Psoas muscle (tissue), 7 donors: ENCODE measurements at regions not wholly inside any gene's neighbourhood (a gene's known extent, or its start where the extent isn't known, plus 50 kb on each side); places are given as distances from the start of the nearest gene placed in this dataset.

ENCODE experiments used
- ATAC-seq, 4 donors: fragments of 200-7000 bp; cut with Tn5 transposase; one replicate each; pipeline ENCODE4 v1.9.1; 2020; ENCODE audit warnings: moderate library complexity in 3 of 4, mild to moderate bottlenecking in 2 of 4
- DNase-seq, 2 donors: peaks; one replicate each; pipeline ENCODE4 v3.0.0-alpha.2; 2020
- H3K27ac ChIP-seq: fragments of 200-600 bp; one replicate; pipeline ENCODE4 v1.8.0; 2022
- H3K27me3 ChIP-seq, 3 donors: fragments of 200-600 bp in 1 of 3; one replicate each; pipeline versions ENCODE4 v1.6.1 to v1.8.0; 2013 to 2022; ENCODE audit warnings: low read length in 2 of 3, mild to moderate bottlenecking in 2 of 3, moderate library complexity in 1 of 3; ENCODE audit not compliant: insufficient read depth in 3 of 3
- H3K36me3 ChIP-seq, 2 donors: fragments of 200-600 bp in 1 of 2; one replicate each; pipeline versions ENCODE4 v1.6.1 to v1.8.0; 2013 to 2022; ENCODE audit warnings: low read depth in 1 of 2, mild to moderate bottlenecking in 1 of 2, moderate library complexity in 1 of 2; ENCODE audit not compliant: insufficient read depth in 1 of 2
- H3K4me1 ChIP-seq: fragments of 200-600 bp; one replicate; pipeline ENCODE4 v1.8.0; 2022
- H3K4me3 ChIP-seq: fragments of 200-600 bp; one replicate; pipeline ENCODE4 v1.8.0; 2022; ENCODE audit warnings: mild to moderate bottlenecking
- H3K9me3 ChIP-seq: fragments of 200-600 bp; one replicate; pipeline ENCODE4 v1.8.0; 2022
- WGBS, 3 donors: extraction: QIAGEN DNeasy Blood & Tissue Kit; methylation state at CpG; one replicate each; pipeline versions ENCODE4 v1.1.6 to v1.1.7; 2013; 5-methylcytosine and 5-hydroxymethylcytosine counted together
- intact Hi-C, 2 donors: fragments of 100-400 bp; cut with DNase I; formaldehyde crosslinking; loops; one replicate each; pipeline versions ENCODE4 v1.11.0 to v1.14.2; 2022
- TF ChIP-seq, protein P1 (sequence below): fragments of 200-600 bp; IDR thresholded peaks from one replicate; pipeline ENCODE4 v1.8.0; 2022; ENCODE audit warnings: antibody characterized with exemption
- donor health status: healthy with polysubstance abuse.
- donor health status: DM: no; HTN: no; CAD: no; lungs with moderate emphysema.
- donor health status: Bipolar disorder and iron deficiency.
- donor health status: healthy.
- donor health status: DM: yes; HTN: yes; CAD: no.
- donor health status: DM: no; HTN: no; CAD: no.
- donor health status: DM: yes; HTN: yes; CAD: no.

DNA sequence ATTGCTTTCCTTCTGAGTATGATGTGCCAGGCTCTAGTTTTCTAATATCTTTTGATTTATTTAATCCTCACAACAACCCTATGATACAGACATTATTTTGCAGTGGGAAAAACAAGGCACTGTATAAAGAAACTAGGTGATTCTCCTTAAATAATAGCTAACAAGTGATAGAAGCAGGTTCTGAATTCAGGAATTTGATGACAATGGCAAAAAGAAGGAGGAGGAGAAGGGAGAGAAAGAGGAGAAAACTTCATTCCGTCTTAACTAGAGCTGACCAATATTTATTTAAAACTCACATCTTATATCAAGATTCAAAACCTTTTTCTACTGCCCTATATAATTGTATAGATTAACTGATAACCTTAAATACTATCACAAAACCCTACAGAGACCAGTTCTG is 1477.1 kb upstream of the PCDH7 start:
- intact Hi-C loops: no loop called here
- Histone ChIP-seq H3K9me3 (no peaks in the 10 kb centered on the region), H3K27me3 (no peaks in the 10 kb centered on the region), H3K4me1 (no peaks in the 10 kb centered on the region), H3K36me3 (no peaks in the 10 kb centered on the region), H3K27ac (no peak overlapping the region), H3K4me3 (no peak overlapping the region)
- ATAC-seq (no peak), DNase-seq (no peak)
- 84 to 100% (median 96%) methylated on average over 1 of the region's 1 CpG for WGBS, 3 donors
- TF ChIP-seq, protein P1, sequence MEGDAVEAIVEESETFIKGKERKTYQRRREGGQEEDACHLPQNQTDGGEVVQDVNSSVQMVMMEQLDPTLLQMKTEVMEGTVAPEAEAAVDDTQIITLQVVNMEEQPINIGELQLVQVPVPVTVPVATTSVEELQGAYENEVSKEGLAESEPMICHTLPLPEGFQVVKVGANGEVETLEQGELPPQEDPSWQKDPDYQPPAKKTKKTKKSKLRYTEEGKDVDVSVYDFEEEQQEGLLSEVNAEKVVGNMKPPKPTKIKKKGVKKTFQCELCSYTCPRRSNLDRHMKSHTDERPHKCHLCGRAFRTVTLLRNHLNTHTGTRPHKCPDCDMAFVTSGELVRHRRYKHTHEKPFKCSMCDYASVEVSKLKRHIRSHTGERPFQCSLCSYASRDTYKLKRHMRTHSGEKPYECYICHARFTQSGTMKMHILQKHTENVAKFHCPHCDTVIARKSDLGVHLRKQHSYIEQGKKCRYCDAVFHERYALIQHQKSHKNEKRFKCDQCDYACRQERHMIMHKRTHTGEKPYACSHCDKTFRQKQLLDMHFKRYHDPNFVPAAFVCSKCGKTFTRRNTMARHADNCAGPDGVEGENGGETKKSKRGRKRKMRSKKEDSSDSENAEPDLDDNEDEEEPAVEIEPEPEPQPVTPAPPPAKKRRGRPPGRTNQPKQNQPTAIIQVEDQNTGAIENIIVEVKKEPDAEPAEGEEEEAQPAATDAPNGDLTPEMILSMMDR: no peak

DNA sequence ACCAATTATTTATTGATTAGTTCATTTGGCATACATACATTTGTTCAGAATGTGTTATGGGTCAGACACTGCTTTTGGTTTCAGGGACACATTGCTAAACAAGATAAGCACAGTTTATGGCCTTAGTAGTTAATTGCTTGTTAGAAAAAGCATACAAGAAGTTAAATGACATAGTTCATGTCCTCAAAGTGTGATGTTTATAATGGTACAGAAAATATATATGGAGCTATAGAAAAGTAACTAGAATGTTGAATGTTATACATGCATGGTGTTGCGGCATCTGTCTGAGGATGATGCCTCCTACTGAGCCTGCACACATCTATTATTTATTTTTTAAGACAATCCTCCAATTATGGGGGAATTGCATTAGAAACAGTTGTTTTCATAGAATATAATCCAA is 1476.3 kb upstream of the PCDH7 start:
- ATAC-seq (no peak), DNase-seq (no peak)
- intact Hi-C loops: no loop called here
- TF ChIP-seq, protein P1: no peak
- Histone ChIP-seq H3K4me1 (no peaks in the 10 kb centered on the region), H3K27ac (no peak overlapping the region), H3K36me3 (no peaks in the 10 kb centered on the region), H3K4me3 (no peak overlapping the region), H3K9me3 (no peaks in the 10 kb centered on the region), H3K27me3 (no peaks in the 10 kb centered on the region)
- WGBS, 3 donors: 96 to 100% (median 97%) methylated on average over 1 of the region's 1 CpG

DNA sequence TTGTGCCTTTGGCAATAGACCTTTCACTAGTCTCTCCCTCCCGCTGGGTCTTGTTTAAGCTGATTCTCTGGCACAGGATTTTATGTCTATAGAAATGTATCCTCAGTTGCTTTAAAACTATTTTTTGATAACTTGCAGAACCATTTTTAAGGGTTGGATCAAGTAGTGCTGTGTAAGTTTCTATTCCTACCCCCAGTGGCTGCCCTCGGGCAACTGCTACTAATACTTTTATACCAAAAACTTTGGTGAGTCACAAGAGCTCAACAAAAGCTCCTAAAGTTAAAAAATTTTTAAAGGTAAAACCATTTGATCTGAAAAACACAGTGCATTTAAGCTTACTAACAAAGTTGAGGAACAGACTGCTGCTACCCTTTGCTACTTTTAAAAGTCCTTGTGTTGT is 1460.6 kb upstream of the PCDH7 start:
- Histone ChIP-seq H3K36me3 (no peaks in the 10 kb centered on the region), H3K27ac (no peak overlapping the region), H3K4me3 (no peak overlapping the region), H3K4me1 (no peaks in the 10 kb centered on the region), H3K27me3 (no peaks in the 10 kb centered on the region), H3K9me3 (no peaks in the 10 kb centered on the region)
- no peak for DNase-seq
- intact Hi-C loops: no loop called here
- 78 to 84% (median 82%) methylated on average over 2 of the region's 2 CpGs for WGBS, 3 donors
- TF ChIP-seq, protein P1: no peak
- ATAC-seq: no peak

DNA sequence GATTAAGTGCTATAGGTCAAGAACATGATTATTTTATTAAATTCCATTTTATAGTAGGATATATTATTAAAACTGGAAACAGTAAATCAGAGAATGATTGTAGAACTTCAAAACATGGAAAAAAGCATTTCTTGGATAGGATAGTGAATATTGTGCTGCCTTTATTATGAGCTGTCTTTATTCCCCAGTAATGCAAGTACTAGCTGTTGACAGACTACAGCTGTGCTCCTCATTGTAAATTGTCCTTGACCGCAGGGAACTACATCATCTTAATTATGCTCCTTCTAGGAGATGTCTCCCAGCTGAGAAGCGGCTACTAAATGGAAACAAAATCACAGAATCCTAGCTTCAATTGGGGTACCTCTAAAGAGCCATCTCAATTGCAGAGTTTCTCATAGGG is 1457.2 kb upstream of the PCDH7 start:
- no peak for ATAC-seq

DNA sequence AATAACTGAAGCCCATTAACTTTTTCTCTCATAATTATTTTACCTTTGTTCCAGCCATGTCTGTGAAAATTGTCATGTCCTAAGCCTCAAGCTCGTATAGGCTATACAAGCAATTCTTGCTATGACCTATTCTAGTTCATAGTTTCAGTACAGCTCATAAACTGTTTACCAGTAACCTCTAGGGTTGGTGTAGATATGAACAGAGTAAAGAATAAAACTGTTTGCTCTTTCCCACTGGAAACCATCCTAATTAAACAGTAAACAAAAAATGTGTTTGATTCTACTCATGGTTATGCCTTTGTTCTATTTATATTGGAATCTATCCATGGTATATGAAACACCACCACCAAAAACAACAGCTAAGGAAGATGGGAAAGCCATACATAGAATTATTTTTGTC is 1444.0 kb upstream of the PCDH7 start:
- no peak for DNase-seq
- Histone ChIP-seq H3K9me3 (no peaks in the 10 kb centered on the region), H3K4me3 (no peak overlapping the region), H3K27me3 (no peaks in the 10 kb centered on the region), H3K27ac (no peak overlapping the region), H3K4me1 (no peaks in the 10 kb centered on the region), H3K36me3 (no peaks in the 10 kb centered on the region)
- ATAC-seq: no peak
- 74 to 79% (median 76%) methylated on average over 1 of the region's 1 CpG for WGBS, 3 donors
- TF ChIP-seq, protein P1: no peak
- intact Hi-C loops: no loop called here

More for the DNA sequence above, 1457.2 kb upstream of the PCDH7 start:
- intact Hi-C loops: no loop called here
- DNase-seq: no peak
- H3K9me3 ChIP-seq: no peaks in the 10 kb centered on the region
- no peaks in the 10 kb centered on the region for H3K4me1 ChIP-seq
- TF ChIP-seq, protein P1: no peak
- no peak overlapping the region for H3K4me3 ChIP-seq
- WGBS, 3 donors: 80 to 86% (median 84%) methylated on average over 2 of the region's 2 CpGs
- no peak overlapping the region for H3K27ac ChIP-seq
- H3K27me3 ChIP-seq: no peaks in the 10 kb centered on the region
- no peaks in the 10 kb centered on the region for H3K36me3 ChIP-seq
